ENCODE measurements at regions not wholly inside any gene's neighbourhood (a gene's known extent, or its start where the extent isn't known, plus 50 kb on each side); places are given as distances from the start of the nearest gene placed in this dataset.

GRCh38 chr12:89901906-89902642, 193.4 kb upstream of the ATP2B1 start:
- Histone ChIP-seq H3K4me1 (peaks cover 0 to 5% (median 0%) of the 10 kb centered on the region in 4 donors), H3K36me3 (no peaks in the 10 kb centered on the region), H3K27me3 (no peaks in the 10 kb centered on the region), H3K4me3 (no peak overlapping the region), H3K27ac (no peak overlapping the region), H3K9me3 (no peaks in the 10 kb centered on the region)
- TF ChIP-seq POLR2AphosphoS5 (IDR thresholded peaks at IDR 0.05) (no peak), CTCF (IDR thresholded peaks at IDR 0.05) (no peak), EP300 (IDR thresholded peaks at IDR 0.05) (no peak), POLR2A (IDR thresholded peaks at IDR 0.05) (no peak)
- WGBS, 5 donors, result 0 to 33% (median 0%) methylated on average over 1 of the region's 1 CpG
- DNase-seq, result no peak
- intact Hi-C loops (cut with DNase I; ENCODE audit: low total_unique reads), result no loop called here

GRCh38 chr12:89901319-89901718, 192.7 kb upstream of the ATP2B1 start:
- no peaks in the 10 kb centered on the region for H3K9me3 ChIP-seq
- no peak overlapping the region for H3K27ac ChIP-seq
- no peaks in the 10 kb centered on the region for H3K27me3 ChIP-seq
- H3K4me3 ChIP-seq, result no peak overlapping the region
- intact Hi-C loops (cut with DNase I; ENCODE audit: low total_unique reads), result no loop called here
- no peaks in the 10 kb centered on the region for H3K36me3 ChIP-seq
- TF ChIP-seq POLR2AphosphoS5 (IDR thresholded peaks at IDR 0.05) (peak in 1 of 3 donors; percentile 28), POLR2A (IDR thresholded peaks at IDR 0.05) (no peak)
- peaks cover 0 to 5% (median 0%) of the 10 kb centered on the region in 4 donors for H3K4me1 ChIP-seq
- 38 to 75% (median 49%) methylated on average over 2 of the region's 2 CpGs for WGBS, 5 donors
- no peak for DNase-seq

GRCh38 chr12:89899651-89900050, 191.0 kb upstream of the ATP2B1 start:
- no peaks in the 10 kb centered on the region for H3K9me3 ChIP-seq
- no peak for TF ChIP-seq EP300 (IDR thresholded peaks at IDR 0.05)
- TF ChIP-seq POLR2A (IDR thresholded peaks at IDR 0.05), result no peak
- TF ChIP-seq CTCF (IDR thresholded peaks at IDR 0.05), result no peak
- no peak for TF ChIP-seq POLR2AphosphoS5 (IDR thresholded peaks at IDR 0.05)
- DNase-seq, result no peak
- intact Hi-C loops (cut with DNase I; ENCODE audit: low total_unique reads), result no loop called here
- WGBS, 5 donors, result 82 to 96% (median 89%) methylated on average over 2 of the region's 2 CpGs
- no peaks in the 10 kb centered on the region for H3K36me3 ChIP-seq
- H3K4me1 ChIP-seq, result peaks cover 0 to 5% (median 0%) of the 10 kb centered on the region in 4 donors
- H3K27ac ChIP-seq, result no peak overlapping the region
- H3K27me3 ChIP-seq, result no peaks in the 10 kb centered on the region
- H3K4me3 ChIP-seq, result no peak overlapping the region

GRCh38 chr12:89895591-89895990, 187.0 kb upstream of the ATP2B1 start:
- no peak overlapping the region for H3K4me3 ChIP-seq
- H3K27ac ChIP-seq, result no peak overlapping the region
- intact Hi-C loops (cut with DNase I; ENCODE audit: low total_unique reads), result no loop called here
- no peaks in the 10 kb centered on the region for H3K9me3 ChIP-seq
- no peaks in the 10 kb centered on the region for H3K36me3 ChIP-seq
- TF ChIP-seq POLR2A (IDR thresholded peaks at IDR 0.05), result no peak
- TF ChIP-seq EP300 (IDR thresholded peaks at IDR 0.05), result no peak
- TF ChIP-seq POLR2AphosphoS5 (IDR thresholded peaks at IDR 0.05), result no peak
- TF ChIP-seq CTCF (IDR thresholded peaks at IDR 0.05), result no peak
- no peak for DNase-seq
- H3K27me3 ChIP-seq, result no peaks in the 10 kb centered on the region
- no peaks in the 10 kb centered on the region for H3K4me1 ChIP-seq
- WGBS, 5 donors, result 88 to 97% (median 91%) methylated on average over 2 of the region's 2 CpGs

GRCh38 chr12:89895101-89895500, 186.5 kb upstream of the ATP2B1 start:
- H3K4me1 ChIP-seq, result no peaks in the 10 kb centered on the region
- WGBS, 5 donors, result 90 to 93% (median 91%) methylated on average over 5 of the region's 5 CpGs
- no peak for DNase-seq
- intact Hi-C loops (cut with DNase I; ENCODE audit: low total_unique reads), result no loop called here
- no peak overlapping the region for H3K27ac ChIP-seq
- no peaks in the 10 kb centered on the region for H3K9me3 ChIP-seq
- H3K4me3 ChIP-seq, result no peak overlapping the region
- TF ChIP-seq EP300 (IDR thresholded peaks at IDR 0.05) (no peak), CTCF (IDR thresholded peaks at IDR 0.05) (no peak), POLR2A (IDR thresholded peaks at IDR 0.05) (no peak), POLR2AphosphoS5 (IDR thresholded peaks at IDR 0.05) (no peak)
- no peaks in the 10 kb centered on the region for H3K36me3 ChIP-seq
- H3K27me3 ChIP-seq, result no peaks in the 10 kb centered on the region

Measured in stomach (tissue), 8 donors.